Karpas-422 (cell line): ENCODE measurements at regions not wholly inside any gene's neighbourhood (a gene's known extent, or its start where the extent isn't known, plus 50 kb on each side); places are given as distances from the start of the nearest gene placed in this dataset.
"Not testable (repeated sequence)": the region's sequence is repeated elsewhere in the genome, so short reads cannot be mapped to it uniquely, and the experiment has no call there.

Source experiments
- DNase-seq: peaks from one replicate; pipeline ENCODE4 v3.0.0-alpha.2; 2015
- H2AFZ ChIP-seq: fragments of 200-600 bp; sonication (generic); 2 replicates; pipeline ENCODE4 v1.6.1; 2014; ENCODE audit warnings: antibody characterized with exemption, low read length, mixed read lengths
- H3K27ac ChIP-seq: fragments of 200-600 bp; sonication (generic); 2 replicates; pipeline ENCODE4 v1.5.1; 2014; ENCODE audit warnings: mild to moderate bottlenecking, low read length, moderate library complexity
- H3K27me3 ChIP-seq: fragments of 200-600 bp; sonication (generic); 2 replicates; pipeline ENCODE4 v1.6.1; 2014; ENCODE audit warnings: low read length, mixed read lengths
- H3K36me3 ChIP-seq: fragments of 200-600 bp; sonication (generic); 2 replicates; pipeline ENCODE4 v1.6.1; 2014; ENCODE audit warnings: low read length, mixed read lengths; ENCODE audit not compliant: insufficient read depth
- H3K4me1 ChIP-seq: fragments of 200-600 bp; sonication (generic); 2 replicates; pipeline ENCODE4 v1.6.1; 2014; ENCODE audit warnings: mild to moderate bottlenecking, low read length, mixed read lengths
- H3K4me2 ChIP-seq: fragments of 200-600 bp; sonication (generic); 2 replicates; pipeline ENCODE4 v1.6.1; 2014; ENCODE audit warnings: low read length, low read depth, mild to moderate bottlenecking; ENCODE audit not compliant: poor library complexity, severe bottlenecking
- H3K4me3 ChIP-seq: fragments of 200-600 bp; sonication (generic); 2 replicates; pipeline ENCODE4 v1.5.1; 2014; ENCODE audit warnings: mild to moderate bottlenecking, antibody characterized with exemption, low read length, mixed read lengths
- H3K79me2 ChIP-seq: fragments of 200-600 bp; sonication (generic); 2 replicates; pipeline ENCODE4 v1.6.1; 2014; ENCODE audit warnings: mild to moderate bottlenecking, low read length, mixed read lengths
- H3K9ac ChIP-seq: fragments of 200-600 bp; sonication (generic); 2 replicates; pipeline ENCODE4 v1.6.0; 2014; ENCODE audit warnings: low read length
- H3K9me2 ChIP-seq: fragments of 200-600 bp; sonication (generic), shearing (Covaris generic); replicated peaks from 2 replicates; pipeline ENCODE4 v1.6.0; 2014; ENCODE audit warnings: mild to moderate bottlenecking, low read length, moderate library complexity; ENCODE audit not compliant: insufficient read depth
- H3K9me3 ChIP-seq: fragments of 300-700, 200-600 bp; sonication (generic); 2 replicates; pipeline ENCODE4 v1.6.1; 2014; ENCODE audit warnings: low read length, mixed read lengths
- H4K20me1 ChIP-seq: fragments of 200-600 bp; sonication (generic); 2 replicates; pipeline ENCODE4 v1.6.1; 2014; ENCODE audit warnings: mild to moderate bottlenecking, antibody characterized with exemption, low read length, low read depth; ENCODE audit not compliant: insufficient read depth

GRCh38 chr6:79814940-79815339 is 132.4 kb downstream of the ELOVL4 start:
- DNase-seq = no peak
- H3K27ac ChIP-seq = no peak overlapping the region
- H3K9me3 ChIP-seq = no peaks in the 10 kb centered on the region
- no peaks in the 10 kb centered on the region for H3K36me3 ChIP-seq
- H3K4me1 ChIP-seq = no peaks in the 10 kb centered on the region
- H3K9me2 ChIP-seq = no peaks in the 10 kb centered on the region
- no peak overlapping the region for H3K4me2 ChIP-seq
- no peaks in the 10 kb centered on the region for H3K27me3 ChIP-seq
- no peak overlapping the region for H2AFZ ChIP-seq
- no peak overlapping the region for H3K4me3 ChIP-seq
- H3K79me2 ChIP-seq = no peaks in the 10 kb centered on the region
- H4K20me1 ChIP-seq = no peaks in the 10 kb centered on the region
- no peak overlapping the region for H3K9ac ChIP-seq

DNA sequence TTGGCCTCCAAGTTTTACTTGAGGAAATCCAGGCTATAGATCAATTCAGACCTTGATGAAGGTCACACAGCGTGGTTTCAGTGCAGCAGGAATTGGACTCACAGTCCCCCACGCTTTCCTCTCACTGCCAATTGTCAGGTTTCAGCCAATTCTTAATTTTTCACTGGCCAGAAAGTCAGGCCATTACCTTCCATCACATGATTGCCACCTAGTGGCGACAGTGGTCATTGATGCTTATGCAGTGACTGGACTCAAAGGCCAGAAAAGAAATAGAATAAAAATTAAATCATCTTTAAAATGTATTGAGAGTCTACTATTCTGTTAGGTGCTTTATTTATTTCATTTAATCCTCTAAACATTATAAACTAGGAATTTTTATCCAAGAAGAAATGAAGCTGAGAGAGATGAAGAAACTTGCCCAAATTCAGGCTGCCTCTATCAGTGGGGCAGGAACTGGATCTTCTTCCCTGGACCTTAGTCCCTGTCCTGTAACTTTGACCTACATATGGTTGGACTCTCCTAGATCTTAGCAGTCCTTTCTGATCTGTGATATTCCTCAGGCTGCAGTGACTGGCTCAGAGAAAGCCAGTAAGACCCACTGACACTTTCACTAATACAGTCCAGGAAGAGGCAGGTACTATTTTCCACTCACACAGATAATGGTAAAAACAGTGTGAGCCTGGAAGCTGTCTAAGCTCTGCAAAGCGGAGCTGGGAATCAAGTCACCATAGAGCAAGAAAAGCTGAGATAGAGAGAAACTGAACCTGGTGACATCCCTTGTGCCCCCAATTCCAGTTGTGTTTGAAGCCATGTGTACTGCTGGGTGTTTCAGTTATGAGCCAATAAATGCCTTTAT is 133.3 kb downstream of the ELOVL4 start:
- Histone ChIP-seq H3K4me1 (no peaks in the 10 kb centered on the region), H2AFZ (no peak overlapping the region), H3K9me2 (no peaks in the 10 kb centered on the region), H4K20me1 (no peaks in the 10 kb centered on the region), H3K9ac (no peak overlapping the region), H3K79me2 (no peaks in the 10 kb centered on the region), H3K27me3 (no peaks in the 10 kb centered on the region), H3K9me3 (no peaks in the 10 kb centered on the region), H3K4me2 (no peak overlapping the region), H3K27ac (no peak overlapping the region), H3K4me3 (no peak overlapping the region), H3K36me3 (no peaks in the 10 kb centered on the region)
- DNase-seq = peak; percentile 83

GRCh38 chr6:79813143-79813850 is 134.1 kb downstream of the ELOVL4 start:
- H3K4me1 ChIP-seq = no peaks in the 10 kb centered on the region
- H4K20me1 ChIP-seq = no peaks in the 10 kb centered on the region
- H2AFZ ChIP-seq = no peak overlapping the region
- no peak overlapping the region for H3K27ac ChIP-seq
- H3K36me3 ChIP-seq = no peaks in the 10 kb centered on the region
- no peak overlapping the region for H3K9ac ChIP-seq
- DNase-seq = no peak
- no peaks in the 10 kb centered on the region for H3K9me2 ChIP-seq
- H3K79me2 ChIP-seq = no peaks in the 10 kb centered on the region
- no peak overlapping the region for H3K4me2 ChIP-seq
- H3K4me3 ChIP-seq = no peak overlapping the region
- no peaks in the 10 kb centered on the region for H3K27me3 ChIP-seq
- H3K9me3 ChIP-seq = no peaks in the 10 kb centered on the region

GRCh38 chr6:79812195-79812594 is 135.2 kb downstream of the ELOVL4 start:
- Histone ChIP-seq H3K4me1 (no peaks in the 10 kb centered on the region), H3K4me2 (no peak overlapping the region), H3K79me2 (no peaks in the 10 kb centered on the region), H3K9me2 (no peaks in the 10 kb centered on the region), H2AFZ (no peak overlapping the region), H3K27ac (no peak overlapping the region), H3K36me3 (no peaks in the 10 kb centered on the region), H3K9ac (no peak overlapping the region), H3K9me3 (no peaks in the 10 kb centered on the region), H4K20me1 (no peaks in the 10 kb centered on the region), H3K4me3 (no peak overlapping the region), H3K27me3 (no peaks in the 10 kb centered on the region)
- DNase-seq = no peak

GRCh38 chr6:79810871-79811270 is 136.5 kb downstream of the ELOVL4 start:
- no peak for DNase-seq
- H4K20me1 ChIP-seq = no peaks in the 10 kb centered on the region
- no peak overlapping the region for H3K4me3 ChIP-seq
- no peak overlapping the region for H3K27ac ChIP-seq
- no peak overlapping the region for H3K9ac ChIP-seq
- H3K9me2 ChIP-seq = no peaks in the 10 kb centered on the region
- no peak overlapping the region for H2AFZ ChIP-seq
- no peak overlapping the region for H3K4me2 ChIP-seq
- H3K9me3 ChIP-seq = no peaks in the 10 kb centered on the region
- no peaks in the 10 kb centered on the region for H3K79me2 ChIP-seq
- H3K27me3 ChIP-seq = no peaks in the 10 kb centered on the region
- H3K36me3 ChIP-seq = no peaks in the 10 kb centered on the region
- H3K4me1 ChIP-seq = no peaks in the 10 kb centered on the region

GRCh38 chr6:79810185-79810705 is 137.1 kb downstream of the ELOVL4 start:
- Histone ChIP-seq H3K9me2 (no peaks in the 10 kb centered on the region), H3K4me3 (no peak overlapping the region), H3K36me3 (no peaks in the 10 kb centered on the region), H3K27ac (no peak overlapping the region), H2AFZ (no peak overlapping the region), H3K79me2 (no peaks in the 10 kb centered on the region), H3K4me2 (no peak overlapping the region), H3K9ac (no peak overlapping the region), H4K20me1 (no peaks in the 10 kb centered on the region), H3K4me1 (no peaks in the 10 kb centered on the region), H3K9me3 (no peaks in the 10 kb centered on the region), H3K27me3 (no peaks in the 10 kb centered on the region)
- DNase-seq = no peak

- Histone ChIP-seq H4K20me1 (no peaks in the 10 kb centered on the region), H3K4me1 (no peaks in the 10 kb centered on the region), H3K79me2 (no peaks in the 10 kb centered on the region), H3K9me2 (no peaks in the 10 kb centered on the region), H3K9ac (no peak overlapping the region), H3K9me3 (no peaks in the 10 kb centered on the region), H3K4me2 (no peak overlapping the region), H3K27me3 (no peaks in the 10 kb centered on the region), H3K4me3 (no peak overlapping the region), H3K36me3 (no peaks in the 10 kb centered on the region), H3K27ac (no peak overlapping the region), H2AFZ (no peak overlapping the region)
- no peak for DNase-seq
Measured at GRCh38 chr6:79808921-79809320, 138.4 kb downstream of the ELOVL4 start.

- not testable (repeated sequence) for H3K9me2 ChIP-seq, H2AFZ ChIP-seq, H3K79me2 ChIP-seq, H3K4me2 ChIP-seq, H3K9ac ChIP-seq, H3K27me3 ChIP-seq, H3K27ac ChIP-seq, H3K4me1 ChIP-seq, H3K9me3 ChIP-seq, DNase-seq, H3K36me3 ChIP-seq, H4K20me1 ChIP-seq, H3K4me3 ChIP-seq
Measured at GRCh38 chr6:79806661-79807060, 140.7 kb downstream of the ELOVL4 start.
